ENCODE measurements at regions not wholly inside any gene's neighbourhood (a gene's known extent, or its start where the extent isn't known, plus 50 kb on each side); places are given as distances from the start of the nearest gene placed in this dataset.
"Not testable (repeated sequence)": the region's sequence is repeated elsewhere in the genome, so short reads cannot be mapped to it uniquely, and the experiment has no call there.

GRCh38 chr5:1731855-1732237 lies 67.8 kb downstream of the MRPL36 start:
- not testable (repeated sequence) for TF ChIP-seq POLR2A (IDR thresholded peaks at IDR 0.05; ENCODE audit: low read length); GATA1 (IDR thresholded peaks at IDR 0.05; ENCODE audit: low read depth, low read length)

Measured in erythroblast (primary cell).